Stimulated activated CD4-positive, alpha-beta T cell treated with anti-CD3 and anti-CD28 coated beads, Interleukin-15, amount 100 ng/mL, for 48 hours (primary cell): ENCODE measurements at regions not wholly inside any gene's neighbourhood (a gene's known extent, or its start where the extent isn't known, plus 50 kb on each side); places are given as distances from the start of the nearest gene placed in this dataset.
"Not testable (repeated sequence)": the region's sequence is repeated elsewhere in the genome, so short reads cannot be mapped to it uniquely, and the experiment has no call there.

Experiments used
- DNase-seq, 2 donors: peaks; one replicate each; pipeline ENCODE4 v3.0.0-alpha.2; 2020; ENCODE audit warnings: low read depth in 2 of 2

- DNase-seq, result no peak
These were observed 213.8 kb downstream of the SIPA1L2 start for GRCh38 chr1:232416026-232416568.

- not testable (repeated sequence) for DNase-seq
These were observed 214.5 kb downstream of the SIPA1L2 start for GRCh38 chr1:232415481-232415880.

GRCh38 chr1:232414100-232414499 lies 215.8 kb downstream of the SIPA1L2 start:
- DNase-seq, result no peak

DNA sequence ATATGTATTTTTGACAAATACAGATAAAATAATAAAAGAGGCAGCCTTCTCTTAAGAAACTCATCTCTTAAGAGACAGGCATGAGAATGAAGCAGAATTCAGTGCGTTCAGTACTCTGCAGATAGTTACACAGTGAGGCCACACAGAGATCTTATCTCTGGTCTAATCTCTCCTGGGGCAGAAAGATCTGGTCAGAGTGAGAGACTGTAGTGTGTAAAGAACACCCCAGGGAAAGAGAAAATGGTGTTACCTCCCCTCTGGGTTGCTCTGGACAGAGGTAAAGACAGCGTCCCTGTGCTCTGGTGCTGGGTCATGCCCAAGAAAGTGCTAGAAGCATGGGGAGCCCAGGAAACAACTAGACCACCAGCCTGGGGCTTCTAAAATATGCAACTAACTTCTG lies 216.3 kb downstream of the SIPA1L2 start:
- no peak for DNase-seq

DNA sequence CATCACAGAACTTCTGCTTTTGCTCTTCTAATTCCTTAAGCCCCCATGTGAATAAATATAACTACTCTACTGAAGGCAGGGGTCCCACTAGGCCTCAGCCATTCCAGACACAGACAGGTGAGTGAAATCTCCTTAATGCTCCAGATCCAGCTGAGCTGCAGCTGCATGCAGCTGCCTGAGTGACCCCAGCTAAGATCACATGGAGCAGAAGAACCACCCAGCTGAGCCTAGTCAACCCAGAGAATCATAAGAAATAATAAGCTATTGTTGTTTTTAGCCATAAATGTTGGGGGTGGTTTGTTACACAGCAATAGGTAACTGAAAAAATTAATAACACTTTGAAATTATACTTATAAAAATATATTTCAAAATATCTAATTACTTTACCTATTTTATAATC lies 220.3 kb downstream of the SIPA1L2 start:
- DNase-seq, result no peak

GRCh38 chr1:232407120-232407519 lies 222.8 kb downstream of the SIPA1L2 start:
- no peak for DNase-seq

DNA sequence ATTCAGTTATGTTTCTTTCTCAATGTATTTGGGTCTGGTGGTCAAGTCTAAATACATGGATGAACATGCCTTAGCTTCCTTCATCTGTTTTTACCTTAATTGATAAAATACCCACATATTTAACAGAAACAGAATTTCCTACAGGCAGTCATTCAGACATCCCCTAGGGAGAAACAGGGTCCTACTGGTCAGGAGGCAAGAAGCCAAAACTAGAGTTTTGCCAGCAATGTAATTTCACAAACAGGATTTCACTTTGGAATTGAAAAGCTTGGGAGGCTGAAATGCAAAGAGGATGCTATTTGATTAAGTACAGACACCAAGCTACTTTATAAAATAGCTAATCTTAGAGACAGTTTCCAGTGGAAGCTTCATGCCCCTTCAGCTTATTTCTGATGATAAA lies 224.2 kb downstream of the SIPA1L2 start:
- no peak for DNase-seq

- DNase-seq, result no peak
These were observed 224.8 kb downstream of the SIPA1L2 start for GRCh38 chr1:232404981-232405731.

GRCh38 chr1:232404227-232404626 lies 225.7 kb downstream of the SIPA1L2 start:
- DNase-seq, result no peak

- DNase-seq, result no peak
These were observed 226.8 kb downstream of the SIPA1L2 start for GRCh38 chr1:232403017-232403714.

DNA sequence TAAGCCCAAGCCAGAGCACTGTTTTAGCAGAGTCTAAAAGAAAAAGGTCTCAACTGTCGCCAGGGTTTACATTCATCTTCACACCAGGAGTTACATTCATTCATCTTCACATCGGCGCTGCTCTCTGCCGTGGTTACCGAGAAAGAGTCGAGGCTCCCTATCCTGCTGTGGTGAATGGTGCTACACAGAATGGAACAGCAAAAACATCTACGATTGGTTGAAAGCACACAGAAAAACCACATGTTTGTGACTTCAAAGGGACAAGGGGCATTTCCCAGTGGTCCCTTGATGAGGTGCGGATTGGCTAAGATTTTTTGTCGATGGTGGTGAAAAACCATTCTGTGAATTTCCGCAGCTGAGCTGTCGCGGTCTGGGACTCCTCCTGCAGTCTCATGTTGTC lies 231.1 kb downstream of the SIPA1L2 start:
- DNase-seq, result no peak

DNA sequence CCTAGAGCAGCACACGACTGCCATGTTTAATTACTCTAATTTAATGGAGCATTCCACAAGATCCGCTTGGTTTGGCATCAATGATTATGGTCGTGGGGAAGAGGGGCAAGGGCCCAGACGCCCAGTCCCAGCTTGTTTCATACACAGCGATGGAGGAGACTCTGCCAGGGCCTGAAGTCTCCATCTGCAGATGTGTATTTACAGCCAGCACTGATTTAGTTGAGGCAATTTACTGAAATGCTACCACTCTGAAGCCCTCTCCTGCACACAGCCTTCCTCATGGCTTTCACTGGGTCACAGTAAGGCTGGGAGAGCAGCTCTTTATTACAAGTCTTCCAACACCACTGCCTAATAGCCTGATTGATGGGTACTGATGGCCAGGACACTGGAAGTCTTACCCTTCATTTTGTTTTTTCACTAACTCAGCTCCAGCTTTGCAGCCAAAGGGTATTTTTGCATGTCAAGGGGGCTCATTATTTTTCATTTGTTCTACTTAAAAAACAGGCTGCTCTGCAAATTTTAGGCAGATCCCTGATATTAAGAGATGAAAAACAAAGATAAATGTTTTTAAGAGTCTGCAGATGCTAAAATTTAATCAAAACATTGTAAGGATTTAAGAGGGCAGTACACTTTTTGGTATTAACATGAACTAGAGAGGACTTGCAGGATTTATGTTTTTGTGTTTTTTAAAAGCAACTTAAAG lies 236.3 kb downstream of the SIPA1L2 start:
- no peak for DNase-seq

GRCh38 chr1:232393010-232393409 lies 236.9 kb downstream of the SIPA1L2 start:
- no peak for DNase-seq

DNA sequence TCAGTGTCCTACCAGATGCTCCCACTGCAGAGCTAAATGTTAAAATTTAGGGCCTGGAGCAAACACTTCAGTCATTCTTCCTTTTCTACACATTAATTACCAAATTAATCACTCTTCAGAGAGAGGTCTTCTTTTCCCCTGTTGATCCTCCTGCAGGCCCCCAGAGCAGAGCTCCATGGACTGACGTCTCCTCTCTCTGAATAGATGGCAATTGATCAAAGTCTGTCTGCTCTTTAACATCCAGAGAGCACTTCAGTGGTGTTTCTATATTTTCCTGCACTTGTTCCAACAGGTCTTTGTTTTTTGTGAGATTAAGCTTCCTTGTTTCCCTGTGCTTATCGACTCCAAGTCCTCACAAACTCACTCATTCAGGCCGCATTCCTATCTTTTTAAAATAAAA lies 239.3 kb downstream of the SIPA1L2 start:
- no peak for DNase-seq

- no peak for DNase-seq
These were observed 240.2 kb downstream of the SIPA1L2 start for GRCh38 chr1:232389744-232390143.

DNA sequence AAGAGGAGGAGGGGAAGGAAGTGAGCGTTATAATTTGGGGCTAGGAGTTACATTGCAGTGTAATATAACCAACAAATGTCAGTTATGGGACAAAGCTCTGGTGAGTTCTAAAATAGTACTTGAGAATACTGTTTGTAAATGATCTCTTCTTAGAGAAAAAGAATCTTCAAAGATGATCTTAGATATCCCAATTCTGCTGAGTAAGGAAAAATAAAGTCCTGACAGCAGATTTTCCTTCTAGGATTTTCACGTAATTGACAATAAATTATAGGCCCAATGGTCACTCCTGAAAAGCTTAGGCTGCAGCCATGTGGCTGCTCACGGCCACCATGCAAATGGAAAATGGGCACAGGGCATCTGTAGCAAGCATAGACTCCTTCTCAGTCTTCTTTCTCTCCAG lies 241.6 kb downstream of the SIPA1L2 start:
- DNase-seq, result no peak

DNA sequence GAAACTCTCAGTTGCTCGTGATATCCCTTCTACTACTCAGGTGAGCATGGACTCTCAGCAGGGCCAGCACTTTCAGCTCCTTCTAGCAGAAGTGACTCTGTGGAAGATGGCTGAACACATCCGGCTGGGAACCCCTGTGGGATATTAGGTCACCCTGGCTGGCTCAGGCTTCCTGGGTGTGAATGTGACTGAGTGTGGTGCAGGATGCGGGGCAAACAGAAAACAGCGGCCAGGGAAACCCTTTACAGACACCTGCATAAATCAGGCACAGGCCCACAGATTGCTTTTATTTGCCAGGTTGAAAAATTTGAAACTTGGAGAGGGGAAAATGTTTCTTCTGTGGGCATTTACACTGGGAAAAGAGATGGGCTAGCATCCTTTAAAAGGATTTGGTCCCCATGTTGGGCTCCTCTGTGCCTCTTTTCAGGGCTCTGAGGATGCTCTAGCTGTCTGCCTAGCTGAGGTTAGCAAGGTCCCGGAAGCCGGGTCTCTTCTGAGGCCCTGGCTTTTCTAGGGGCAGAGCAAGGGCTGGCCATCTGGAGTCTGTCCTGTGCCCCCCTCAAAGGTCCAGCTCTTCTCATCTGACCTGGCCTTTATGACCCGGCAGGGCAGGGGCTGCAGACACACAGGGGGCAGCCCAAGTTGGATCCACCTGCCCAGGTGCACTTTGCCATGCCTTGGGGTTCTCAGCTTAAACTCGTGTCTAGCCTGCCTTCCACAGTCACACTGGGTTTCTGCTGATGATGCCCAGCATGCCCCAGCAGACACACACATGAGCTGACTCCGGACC lies 243.0 kb downstream of the SIPA1L2 start:
- no peak for DNase-seq

- DNase-seq, result no peak
These were observed 243.6 kb downstream of the SIPA1L2 start for GRCh38 chr1:232386294-232386693.

GRCh38 chr1:232385221-232385620 lies 244.7 kb downstream of the SIPA1L2 start:
- DNase-seq, result no peak

DNA sequence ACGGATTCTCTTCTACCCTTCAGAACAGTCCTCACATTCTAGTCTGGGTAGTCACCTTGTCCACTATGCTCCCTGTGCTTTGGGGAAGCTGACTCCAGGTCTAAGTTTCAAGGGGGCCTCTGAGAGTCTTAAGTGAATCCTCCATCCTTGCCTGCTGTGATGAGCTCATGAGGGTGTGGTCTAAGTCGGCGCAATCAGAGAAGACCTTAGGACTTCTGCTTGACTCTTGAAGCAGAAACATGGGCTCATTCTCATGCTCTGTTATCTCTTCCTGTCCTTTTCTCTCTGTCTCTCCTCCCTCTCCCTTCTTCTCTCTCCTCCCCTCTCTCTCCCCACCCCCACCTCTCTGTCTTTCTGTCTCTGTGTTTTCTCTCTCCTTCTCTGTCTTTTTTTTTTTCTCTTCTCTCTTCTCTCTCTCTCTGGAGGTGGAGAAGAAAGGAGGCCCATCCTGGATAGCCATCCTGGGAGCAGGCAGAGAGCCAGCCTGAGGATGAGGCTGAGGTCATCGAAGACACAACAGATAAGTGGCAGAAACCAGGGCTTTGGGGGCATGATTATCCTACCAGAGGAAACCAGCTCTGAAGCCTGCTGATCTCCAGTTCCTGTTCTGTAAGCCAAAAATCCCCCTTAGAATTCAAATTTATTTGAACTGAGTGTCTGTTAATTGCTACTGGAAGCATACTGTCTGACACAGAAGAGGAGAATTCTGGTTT lies 245.6 kb downstream of the SIPA1L2 start:
- DNase-seq, result no peak
